ENCODE measurements at regions not wholly inside any gene's neighbourhood (a gene's known extent, or its start where the extent isn't known, plus 50 kb on each side); places are given as distances from the start of the nearest gene placed in this dataset.

GRCh38 chr1:228979325-228979699, 244.0 kb downstream of the RHOU start:
- H3K27ac ChIP-seq, result no peak overlapping the region
- 83% methylated on average over 7 of the region's 7 CpGs; no CpG with 5 or more reads in 1 of the 2 donors for WGBS, 2 donors (ENCODE audit: low coverage in 1 of 2)

GRCh38 chr1:228979774-228980173, 244.5 kb downstream of the RHOU start:
- intact Hi-C loops (cut with DNase I; ENCODE audit: low total_unique reads), result no loop called here

More at GRCh38 chr1:228979325-228979699, 244.0 kb downstream of the RHOU start:
- peaks cover 0 to 5% (median 0%) of the 10 kb centered on the region in 4 donors for H3K4me1 ChIP-seq
- H3K4me3 ChIP-seq, result no peak overlapping the region
- DNase-seq, result no peak
- in situ Hi-C loops (cut with MboI; ENCODE audit: low pct_ligation_motif_present in 1 of 4, low pct_unique_long_range_greater_than_20kb in 1 of 4, low sequenced_read_pairs in 3 of 4), result no loop called here
- no peaks in the 10 kb centered on the region for H3K36me3 ChIP-seq
- intact Hi-C loops (cut with DNase I; ENCODE audit: low total_unique reads), result no loop called here
- no peaks in the 10 kb centered on the region for H3K27me3 ChIP-seq
- H3K9me3 ChIP-seq, result no peaks in the 10 kb centered on the region
- TF ChIP-seq EP300 (IDR thresholded peaks at IDR 0.05; ENCODE audit: low read depth) (no peak), POLR2AphosphoS5 (IDR thresholded peaks at IDR 0.05) (no peak), POLR2A (IDR thresholded peaks at IDR 0.05) (no peak), CTCF (IDR thresholded peaks at IDR 0.05) (no peak)

GRCh38 chr1:228980232-228980937, 245.1 kb downstream of the RHOU start:
- intact Hi-C loops (cut with DNase I; ENCODE audit: low total_unique reads) (no loop called here), in situ Hi-C loops (cut with MboI; ENCODE audit: low pct_ligation_motif_present in 1 of 4, low pct_unique_long_range_greater_than_20kb in 1 of 4, low sequenced_read_pairs in 3 of 4) (no loop called here)
- Histone ChIP-seq H3K9me3 (no peaks in the 10 kb centered on the region), H3K4me3 (no peak overlapping the region), H3K27ac (no peak overlapping the region), H3K27me3 (no peaks in the 10 kb centered on the region), H3K36me3 (no peaks in the 10 kb centered on the region), H3K4me1 (peaks cover 0 to 5% (median 0%) of the 10 kb centered on the region in 4 donors)
- TF ChIP-seq POLR2AphosphoS5 (IDR thresholded peaks at IDR 0.05) (no peak), EP300 (IDR thresholded peaks at IDR 0.05; ENCODE audit: low read depth) (no peak), POLR2A (IDR thresholded peaks at IDR 0.05) (no peak), CTCF (IDR thresholded peaks at IDR 0.05) (no peak)
- DNase-seq, result no peak
- 76 to 80% methylated on average over 4 to 9 of the region's 9 CpGs for WGBS, 2 donors (ENCODE audit: low coverage in 1 of 2)

More at GRCh38 chr1:228979774-228980173, 244.5 kb downstream of the RHOU start:
- Histone ChIP-seq H3K27me3 (no peaks in the 10 kb centered on the region), H3K4me3 (no peak overlapping the region), H3K27ac (no peak overlapping the region), H3K4me1 (peaks cover 0 to 5% (median 0%) of the 10 kb centered on the region in 4 donors), H3K36me3 (no peaks in the 10 kb centered on the region), H3K9me3 (no peaks in the 10 kb centered on the region)
- DNase-seq, result no peak
- no peak for TF ChIP-seq POLR2AphosphoS5 (IDR thresholded peaks at IDR 0.05)
- no peak for TF ChIP-seq CTCF (IDR thresholded peaks at IDR 0.05)
- no peak for TF ChIP-seq POLR2A (IDR thresholded peaks at IDR 0.05)
- TF ChIP-seq EP300 (IDR thresholded peaks at IDR 0.05; ENCODE audit: low read depth), result no peak
- 92 to 96% methylated on average over 2 to 6 of the region's 6 CpGs for WGBS, 2 donors (ENCODE audit: low coverage in 1 of 2)
- in situ Hi-C loops (cut with MboI; ENCODE audit: low pct_ligation_motif_present in 1 of 4, low pct_unique_long_range_greater_than_20kb in 1 of 4, low sequenced_read_pairs in 3 of 4), result no loop called here

- in situ Hi-C loops (cut with MboI; ENCODE audit: low pct_ligation_motif_present in 1 of 4, low pct_unique_long_range_greater_than_20kb in 1 of 4, low sequenced_read_pairs in 3 of 4), result no loop called here
- TF ChIP-seq POLR2A (IDR thresholded peaks at IDR 0.05) (no peak), POLR2AphosphoS5 (IDR thresholded peaks at IDR 0.05) (no peak), CTCF (IDR thresholded peaks at IDR 0.05) (no peak), EP300 (IDR thresholded peaks at IDR 0.05; ENCODE audit: low read depth) (no peak)
- intact Hi-C loops (cut with DNase I; ENCODE audit: low total_unique reads), result no loop called here
- Histone ChIP-seq H3K36me3 (no peaks in the 10 kb centered on the region), H3K27me3 (no peaks in the 10 kb centered on the region), H3K4me3 (no peak overlapping the region), H3K4me1 (peaks cover 0 to 13% (median 3%) of the 10 kb centered on the region in 4 donors), H3K9me3 (no peaks in the 10 kb centered on the region), H3K27ac (no peak overlapping the region)
- WGBS, 2 donors (ENCODE audit: low coverage in 1 of 2), result 97% methylated on average over 5 of the region's 5 CpGs; no CpG with 5 or more reads in 1 of the 2 donors
- DNase-seq, result no peak
These were observed 247.4 kb downstream of the RHOU start for GRCh38 chr1:228982637-228983036.
